ENCODE measurements at regions not wholly inside any gene's neighbourhood (a gene's known extent, or its start where the extent isn't known, plus 50 kb on each side); places are given as distances from the start of the nearest gene placed in this dataset.

- TF ChIP-seq E2F4 (CRISPR knock-in tag; IDR thresholded peaks at IDR 0.05; ENCODE audit: borderline replicate concordance, low read depth), result no peak
- TF ChIP-seq ZNF138 (CRISPR knock-in tag; conservative IDR thresholded peaks at IDR 0.05), result no peak
- no peak for TF ChIP-seq ZNF423 (CRISPR knock-in tag; IDR thresholded peaks at IDR 0.05)
- no peak for TF ChIP-seq SP1 (CRISPR knock-in tag; conservative IDR thresholded peaks at IDR 0.05)
- TF ChIP-seq ZNF121 (CRISPR knock-in tag; IDR thresholded peaks at IDR 0.05), result no peak
Observed at GRCh38 chr3:963755-964154, 129.1 kb upstream of the CNTN6 start (continued).

- DNase-seq (ENCODE audit: low spot score) (no peak), ATAC-seq (no peak)
- peaks cover 74% of the 10 kb centered on the region for H3K36me3 Mint-ChIP-seq
- no peak overlapping the region for H3K27ac Mint-ChIP-seq
- CTCF ChIA-PET, result no interaction called here
- no peak overlapping the region for H3K4me3 Mint-ChIP-seq
- POLR2A ChIA-PET, result no interaction called here
- H3K4me1 Mint-ChIP-seq, result no peaks in the 10 kb centered on the region
- H3K9me3 Mint-ChIP-seq, result peaks cover 81% of the 10 kb centered on the region
- H3K27me3 Mint-ChIP-seq (ENCODE audit: low read depth), result peaks cover 8% of the 10 kb centered on the region
- TF ChIP-seq TEAD1 (CRISPR knock-in tag; IDR thresholded peaks at IDR 0.05) (no peak), KAT7 (CRISPR knock-in tag; IDR thresholded peaks at IDR 0.05; ENCODE audit: borderline replicate concordance) (no peak), FOXP1 (CRISPR knock-in tag; IDR thresholded peaks at IDR 0.05; ENCODE audit: borderline replicate concordance) (no peak), ZNF121 (CRISPR knock-in tag; IDR thresholded peaks at IDR 0.05) (no peak)
Observed at GRCh38 chr3:965826-966225, 127.0 kb upstream of the CNTN6 start.

GRCh38 chr3:966341-966740 is 126.5 kb upstream of the CNTN6 start:
- H3K27me3 Mint-ChIP-seq (ENCODE audit: low read depth), result peaks cover 8% of the 10 kb centered on the region
- CTCF ChIA-PET, result no interaction called here

GRCh38 chr3:973340-973739 is 119.5 kb upstream of the CNTN6 start:
- H3K27me3 Mint-ChIP-seq (ENCODE audit: low read depth), result peaks cover 4% of the 10 kb centered on the region; the same call in 1 of the 2 replicates
- TF ChIP-seq KAT7 (CRISPR knock-in tag; IDR thresholded peaks at IDR 0.05; ENCODE audit: borderline replicate concordance) (no peak), CREB1 (CRISPR knock-in tag; IDR thresholded peaks at IDR 0.05) (no peak), ATF2 (CRISPR knock-in tag; IDR thresholded peaks at IDR 0.05; ENCODE audit: borderline replicate concordance, low read depth) (no peak), CREM (CRISPR knock-in tag; IDR thresholded peaks at IDR 0.05) (no peak), PREB (CRISPR knock-in tag; IDR thresholded peaks at IDR 0.05; ENCODE audit: borderline replicate concordance) (no peak), HMGA2 (CRISPR knock-in tag; IDR thresholded peaks at IDR 0.05) (no peak), ESRRA (CRISPR knock-in tag; IDR thresholded peaks at IDR 0.05; ENCODE audit: borderline replicate concordance) (no peak), ZNF281 (CRISPR knock-in tag; IDR thresholded peaks at IDR 0.05) (no peak), NR3C1 (CRISPR knock-in tag; conservative IDR thresholded peaks at IDR 0.05; ENCODE audit: low read depth) (no peak)

More at GRCh38 chr3:966341-966740, 126.5 kb upstream of the CNTN6 start:
- Mint-ChIP-seq H3K4me1 (no peaks in the 10 kb centered on the region), H3K36me3 (peaks cover 79% of the 10 kb centered on the region), H3K27ac (no peak overlapping the region), H3K9me3 (peaks cover 86% of the 10 kb centered on the region), H3K4me3 (no peak overlapping the region)
- POLR2A ChIA-PET, result no interaction called here
- TF ChIP-seq TP53 (CRISPR knock-in tag; IDR thresholded peaks at IDR 0.05), result no peak
- no peak for TF ChIP-seq PRRX2 (CRISPR knock-in tag; IDR thresholded peaks at IDR 0.05)
- TF ChIP-seq NR2C2 (CRISPR knock-in tag; IDR thresholded peaks at IDR 0.05), result no peak
- no peak for TF ChIP-seq USF1 (CRISPR knock-in tag; IDR thresholded peaks at IDR 0.05)
- TF ChIP-seq ZNF263 (CRISPR knock-in tag; IDR thresholded peaks at IDR 0.05; ENCODE audit: low read depth), result no peak
- TF ChIP-seq E2F5 (CRISPR knock-in tag; IDR thresholded peaks at IDR 0.05), result no peak
- TF ChIP-seq ZNF671 (CRISPR knock-in tag; IDR thresholded peaks at IDR 0.05), result no peak
- TF ChIP-seq CDX4 (CRISPR knock-in tag; IDR thresholded peaks at IDR 0.05; ENCODE audit: borderline replicate concordance), result no peak
- no peak for ATAC-seq
- DNase-seq (ENCODE audit: low spot score), result no peak

More at GRCh38 chr3:973340-973739, 119.5 kb upstream of the CNTN6 start:
- Mint-ChIP-seq H3K27ac (no peak overlapping the region), H3K9me3 (peaks cover 84% of the 10 kb centered on the region), H3K4me3 (no peak overlapping the region), H3K4me1 (no peaks in the 10 kb centered on the region), H3K36me3 (peaks cover 73% of the 10 kb centered on the region)
- ATAC-seq (no peak), DNase-seq (ENCODE audit: low spot score) (no peak)
- ChIA-PET CTCF (no interaction called here), POLR2A (no interaction called here)

Measured in WTC11 (cell line).